Mammary epithelial cell (primary cell): ENCODE measurements at regions not wholly inside any gene's neighbourhood (a gene's known extent, or its start where the extent isn't known, plus 50 kb on each side); places are given as distances from the start of the nearest gene placed in this dataset.

Experiments
- EZH2 ChIP-seq: IDR thresholded peaks from 2 replicates; pipeline ENCODE4 v1.6.1; 2012; ENCODE audit warnings: low read length, inconsistent platforms, borderline replicate concordance
- TF ChIP-seq, protein P1 (sequence below), 2 donors: IDR thresholded peaks in 1 of 2; conservative IDR thresholded peaks in 1 of 2; 2 replicates each; pipeline ENCODE4 v1.5.1; 2011 to 2012; ENCODE audit warnings: inconsistent platforms in 2 of 2, low read length in 2 of 2, mild to moderate bottlenecking in 2 of 2, control low read depth in 1 of 2, low read depth in 1 of 2; ENCODE audit not compliant: insufficient read depth in 1 of 2; ENCODE audit errors: extremely low read depth in 1 of 2

DNA sequence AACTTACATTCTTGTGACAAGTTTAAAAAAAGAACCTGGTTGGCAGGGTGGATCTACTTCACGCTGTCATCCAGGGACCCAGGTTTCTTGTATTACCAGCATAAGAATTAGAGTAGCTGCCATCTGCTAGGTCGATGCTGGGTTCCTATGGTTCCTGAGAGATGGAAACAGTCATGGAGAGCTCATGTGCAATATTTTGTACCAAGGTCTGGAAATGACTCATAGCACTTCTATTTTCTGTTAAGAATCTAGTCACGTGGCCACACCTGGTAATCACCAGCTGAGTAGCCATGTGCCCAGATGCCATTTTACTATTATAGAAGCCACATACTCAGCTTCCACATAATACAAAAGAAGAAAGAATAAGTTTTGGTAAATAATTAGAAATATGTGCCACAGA, 171.3 kb downstream of the CD83 start:
- TF ChIP-seq, protein P1, sequence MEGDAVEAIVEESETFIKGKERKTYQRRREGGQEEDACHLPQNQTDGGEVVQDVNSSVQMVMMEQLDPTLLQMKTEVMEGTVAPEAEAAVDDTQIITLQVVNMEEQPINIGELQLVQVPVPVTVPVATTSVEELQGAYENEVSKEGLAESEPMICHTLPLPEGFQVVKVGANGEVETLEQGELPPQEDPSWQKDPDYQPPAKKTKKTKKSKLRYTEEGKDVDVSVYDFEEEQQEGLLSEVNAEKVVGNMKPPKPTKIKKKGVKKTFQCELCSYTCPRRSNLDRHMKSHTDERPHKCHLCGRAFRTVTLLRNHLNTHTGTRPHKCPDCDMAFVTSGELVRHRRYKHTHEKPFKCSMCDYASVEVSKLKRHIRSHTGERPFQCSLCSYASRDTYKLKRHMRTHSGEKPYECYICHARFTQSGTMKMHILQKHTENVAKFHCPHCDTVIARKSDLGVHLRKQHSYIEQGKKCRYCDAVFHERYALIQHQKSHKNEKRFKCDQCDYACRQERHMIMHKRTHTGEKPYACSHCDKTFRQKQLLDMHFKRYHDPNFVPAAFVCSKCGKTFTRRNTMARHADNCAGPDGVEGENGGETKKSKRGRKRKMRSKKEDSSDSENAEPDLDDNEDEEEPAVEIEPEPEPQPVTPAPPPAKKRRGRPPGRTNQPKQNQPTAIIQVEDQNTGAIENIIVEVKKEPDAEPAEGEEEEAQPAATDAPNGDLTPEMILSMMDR (conservative IDR thresholded peaks at IDR 0.05 in 1 of 2, IDR thresholded peaks at IDR 0.05 in 1 of 2; ENCODE audit: extremely low read depth in 1 of 2, insufficient read depth in 1 of 2, low read depth in 1 of 2, low read length in 2 of 2) = no peak
- no peak for TF ChIP-seq EZH2
